HEK293 (cell line): ENCODE measurements at regions not wholly inside any gene's neighbourhood (a gene's known extent, or its start where the extent isn't known, plus 50 kb on each side); places are given as distances from the start of the nearest gene placed in this dataset.
A peak's percentile ranks its signal among the peaks of the same experiment; 100 is the strongest.

Experiments used
- CTCF ChIA-PET: fragments of 350-600 bp; formaldehyde crosslinking; extraction: SDS; loops from one replicate; lab custom pipeline; 2021; ENCODE audit warnings: antibody characterized with exemption; lab: Yijun Ruan, JAX
- POLR2A ChIA-PET: fragments of 300-600 bp; formaldehyde crosslinking; extraction: SDS; loops from one replicate; lab custom pipeline; 2020; ENCODE audit warnings: antibody characterized with exemption, inconsistent platforms; lab: Yijun Ruan, JAX
- H3K27ac ChIP-seq: fragments of 200-500 bp; sonication (Bioruptor generic); 2 replicates; pipeline ENCODE4 v1.5.1; 2014; ENCODE audit warnings: low read depth, low read length, control low read depth, inconsistent platforms; ENCODE audit errors: extremely low read depth
- H3K36me3 ChIP-seq, 2 experiments: fragments of 200-500 bp in 1 of 2; sonication (Bioruptor generic) in 1 of 2; 1 replicate in 1 of 2; 2 replicates in 1 of 2; pipeline ENCODE4 v1.5.1; 2014 to 2017; ENCODE audit warnings: inconsistent platforms in 2 of 2, low read length in 2 of 2; ENCODE audit not compliant: control insufficient read depth in 2 of 2, insufficient read depth in 1 of 2
- H3K4me1 ChIP-seq: fragments of 200-500 bp; sonication (Bioruptor generic); 2 replicates; pipeline ENCODE4 v1.5.1; 2014; ENCODE audit warnings: mild to moderate bottlenecking, low read length, inconsistent platforms; ENCODE audit not compliant: control insufficient read depth, insufficient read depth
- H3K4me3 ChIP-seq: 2 replicates; pipeline ENCODE4 v1.5.1; 2011; ENCODE audit warnings: low read depth, mild to moderate bottlenecking, control low read depth, low read length, moderate library complexity
- H3K9me3 ChIP-seq: fragments of 200-500 bp; sonication (Bioruptor generic); 2 replicates; pipeline ENCODE4 v1.5.1; 2014; ENCODE audit warnings: low read depth, low read length, inconsistent platforms; ENCODE audit not compliant: control insufficient read depth, insufficient read depth
- BCL6B ChIP-seq: fragments of 450-650 bp; formaldehyde crosslinking; IDR thresholded peaks from 2 replicates; pipeline ENCODE4 v1.5.1; 2017; ENCODE audit warnings: missing biosample characterization, missing genetic modification characterization
- GLIS2 ChIP-seq: fragments of 450-650 bp; formaldehyde crosslinking; IDR thresholded peaks from 2 replicates; pipeline ENCODE4 v1.5.1; 2016; ENCODE audit warnings: missing biosample characterization, missing genetic modification characterization
- MZF1 ChIP-seq: fragments of 450-650 bp; formaldehyde crosslinking; IDR thresholded peaks from 2 replicates; pipeline ENCODE4 v1.5.1; 2017; ENCODE audit warnings: missing biosample characterization, missing genetic modification characterization, borderline replicate concordance
- OSR2 ChIP-seq: fragments of 450-650 bp; formaldehyde crosslinking; IDR thresholded peaks from 2 replicates; pipeline ENCODE4 v1.5.1; 2016; ENCODE audit warnings: missing biosample characterization, missing genetic modification characterization
- REST ChIP-seq: fragments of 450-650 bp; formaldehyde crosslinking; IDR thresholded peaks from 2 replicates; pipeline ENCODE4 v1.5.1; 2016; ENCODE audit warnings: missing biosample characterization, missing genetic modification characterization
- ZBTB20 ChIP-seq: fragments of 450-650 bp; formaldehyde crosslinking; IDR thresholded peaks from 2 replicates; pipeline ENCODE4 v1.5.1; 2016; ENCODE audit warnings: missing biosample characterization, missing genetic modification characterization
- ZBTB21 ChIP-seq: fragments of 450-650 bp; formaldehyde crosslinking; IDR thresholded peaks from 2 replicates; pipeline ENCODE4 v1.5.1; 2017; ENCODE audit warnings: missing biosample characterization, missing genetic modification characterization
- ZBTB48 ChIP-seq: fragments of 450-650 bp; formaldehyde crosslinking; IDR thresholded peaks from 2 replicates; pipeline ENCODE4 v1.5.1; 2016; ENCODE audit warnings: missing biosample characterization, missing genetic modification characterization
- ZBTB7A ChIP-seq: fragments of 450-650 bp; formaldehyde crosslinking; IDR thresholded peaks from 2 replicates; pipeline ENCODE4 v1.5.1; 2016; ENCODE audit warnings: low read depth, missing biosample characterization, missing genetic modification characterization
- ZEB2 ChIP-seq: fragments of 450-650 bp; formaldehyde crosslinking; IDR thresholded peaks from 2 replicates; pipeline ENCODE4 v1.5.1; 2016; ENCODE audit warnings: missing biosample characterization, missing genetic modification characterization
- ZIC2 ChIP-seq: fragments of 450-650 bp; formaldehyde crosslinking; IDR thresholded peaks from 2 replicates; pipeline ENCODE4 v1.5.1; 2016; ENCODE audit warnings: missing biosample characterization, missing genetic modification characterization
- ZNF133 ChIP-seq: fragments of 450-650 bp; formaldehyde crosslinking; IDR thresholded peaks from 2 replicates; pipeline ENCODE4 v1.5.1; 2016; ENCODE audit warnings: missing biosample characterization, missing genetic modification characterization
- ZNF175 ChIP-seq: fragments of 450-650 bp; formaldehyde crosslinking; IDR thresholded peaks from 2 replicates; pipeline ENCODE4 v1.5.1; 2016; ENCODE audit warnings: missing biosample characterization, missing genetic modification characterization
- ZNF266 ChIP-seq: fragments of 450-650 bp; formaldehyde crosslinking; IDR thresholded peaks from 2 replicates; pipeline ENCODE4 v1.5.1; 2016; ENCODE audit warnings: missing biosample characterization, missing genetic modification characterization, low read depth
- ZNF473 ChIP-seq: fragments of 450-650 bp; formaldehyde crosslinking; IDR thresholded peaks from 2 replicates; pipeline ENCODE4 v1.5.1; 2017; ENCODE audit warnings: missing biosample characterization, missing genetic modification characterization
- ZNF600 ChIP-seq: fragments of 450-650 bp; formaldehyde crosslinking; IDR thresholded peaks from 2 replicates; pipeline ENCODE4 v1.5.1; 2016; ENCODE audit warnings: missing biosample characterization, missing genetic modification characterization
- ZNF629 ChIP-seq: fragments of 450-650 bp; formaldehyde crosslinking; IDR thresholded peaks from 2 replicates; pipeline ENCODE4 v1.5.1; 2017; ENCODE audit warnings: missing biosample characterization, missing genetic modification characterization
- ZNF660 ChIP-seq: fragments of 450-650 bp; IDR thresholded peaks from 2 replicates; pipeline ENCODE4 v1.5.1; 2018; ENCODE audit warnings: missing biosample characterization, mild to moderate bottlenecking, missing genetic modification characterization
- TF ChIP-seq, protein P1 (sequence below): fragments of 450-650 bp; IDR thresholded peaks from 2 replicates; pipeline ENCODE4 v1.5.1; 2018; ENCODE audit warnings: missing biosample characterization, mild to moderate bottlenecking, missing genetic modification characterization
- TF ChIP-seq, protein P2 (sequence below): fragments of 450-650 bp; formaldehyde crosslinking; IDR thresholded peaks from 2 replicates; pipeline ENCODE4 v1.5.1; 2017; ENCODE audit warnings: missing biosample characterization, missing genetic modification characterization
- TF ChIP-seq, protein P3 (sequence below): fragments of 450-650 bp; formaldehyde crosslinking; IDR thresholded peaks from 2 replicates; pipeline ENCODE4 v1.5.1; 2016; ENCODE audit warnings: missing biosample characterization, missing genetic modification characterization, borderline replicate concordance
- TF ChIP-seq, protein P4 (sequence below): fragments of 450-650 bp; formaldehyde crosslinking; IDR thresholded peaks from 2 replicates; pipeline ENCODE4 v1.5.1; 2016; ENCODE audit warnings: missing biosample characterization, missing genetic modification characterization

DNA sequence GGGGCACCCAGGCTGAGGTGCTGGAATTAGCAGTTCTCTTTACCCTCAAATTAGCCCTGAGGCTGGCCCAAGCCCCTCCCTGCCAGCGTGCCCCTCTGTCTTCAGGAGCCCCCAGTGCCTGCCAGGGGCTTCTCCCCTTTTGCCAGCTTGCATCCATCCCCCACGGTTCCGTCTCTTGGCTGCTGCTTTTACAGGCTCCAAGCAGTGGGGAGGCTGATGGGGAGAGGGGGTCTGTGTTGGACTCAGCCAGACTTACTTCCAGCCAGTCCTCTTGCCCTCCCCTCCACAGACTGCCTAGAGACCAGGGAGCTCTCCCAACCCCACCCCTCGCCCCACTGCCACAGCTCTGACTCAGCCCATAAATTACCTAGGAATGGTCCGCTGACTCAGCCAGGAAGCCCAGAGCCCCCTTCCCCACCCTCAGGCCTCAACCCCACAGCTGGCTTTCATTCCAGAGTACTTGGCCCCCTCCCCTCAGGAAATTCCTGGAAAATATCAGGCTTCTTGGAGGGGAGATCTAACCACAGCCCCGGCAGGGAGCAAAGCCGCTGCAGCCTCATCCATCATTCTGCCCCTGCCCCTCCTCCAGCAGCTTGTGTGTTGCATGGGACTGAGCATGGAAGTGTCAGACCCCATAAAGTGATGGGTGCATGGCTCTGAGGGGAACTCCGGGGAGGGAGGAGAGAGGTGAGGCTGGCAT lies 184.6 kb downstream of the ZFP36L2 start:
- Histone ChIP-seq H3K36me3 (no peaks in the 10 kb centered on the region), H3K27ac (no peak overlapping the region), H3K9me3 (no peaks in the 10 kb centered on the region), H3K4me1 (0 out of 2 replicates have a peak, but pooled peaks cover 3% of the 10 kb centered on the region), H3K4me3 (no peak overlapping the region)
- ChIA-PET CTCF (no interaction called here), POLR2A (interaction anchor here (0.5 to 1.3 kb wide), 5 partner anchors 10 to 339 kb away, joined by 3 to 12 read pairs (median 4); partner anchors contain the start of gene ZFP36L2)
- peak; percentile 25; the same call in 1 of the 2 replicates for TF ChIP-seq ZBTB48 (tag by site-specific recombination)
- TF ChIP-seq GLIS2 = peak; percentile 50
- TF ChIP-seq OSR2 (tag by site-specific recombination) = 0 out of 2 replicates have a peak, but pooled peaks have one; percentile 42
- TF ChIP-seq ZEB2 (tag by site-specific recombination) = peak; percentile 45; the same call in 1 of the 2 replicates
- TF ChIP-seq, protein P1, sequence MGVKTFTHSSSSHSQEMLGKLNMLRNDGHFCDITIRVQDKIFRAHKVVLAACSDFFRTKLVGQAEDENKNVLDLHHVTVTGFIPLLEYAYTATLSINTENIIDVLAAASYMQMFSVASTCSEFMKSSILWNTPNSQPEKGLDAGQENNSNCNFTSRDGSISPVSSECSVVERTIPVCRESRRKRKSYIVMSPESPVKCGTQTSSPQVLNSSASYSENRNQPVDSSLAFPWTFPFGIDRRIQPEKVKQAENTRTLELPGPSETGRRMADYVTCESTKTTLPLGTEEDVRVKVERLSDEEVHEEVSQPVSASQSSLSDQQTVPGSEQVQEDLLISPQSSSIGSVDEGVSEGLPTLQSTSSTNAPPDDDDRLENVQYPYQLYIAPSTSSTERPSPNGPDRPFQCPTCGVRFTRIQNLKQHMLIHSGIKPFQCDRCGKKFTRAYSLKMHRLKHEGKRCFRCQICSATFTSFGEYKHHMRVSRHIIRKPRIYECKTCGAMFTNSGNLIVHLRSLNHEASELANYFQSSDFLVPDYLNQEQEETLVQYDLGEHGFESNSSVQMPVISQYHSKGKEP (tag by site-specific recombination) = 0 out of 2 replicates have a peak, but pooled peaks have one; percentile 31
- TF ChIP-seq, protein P2, sequence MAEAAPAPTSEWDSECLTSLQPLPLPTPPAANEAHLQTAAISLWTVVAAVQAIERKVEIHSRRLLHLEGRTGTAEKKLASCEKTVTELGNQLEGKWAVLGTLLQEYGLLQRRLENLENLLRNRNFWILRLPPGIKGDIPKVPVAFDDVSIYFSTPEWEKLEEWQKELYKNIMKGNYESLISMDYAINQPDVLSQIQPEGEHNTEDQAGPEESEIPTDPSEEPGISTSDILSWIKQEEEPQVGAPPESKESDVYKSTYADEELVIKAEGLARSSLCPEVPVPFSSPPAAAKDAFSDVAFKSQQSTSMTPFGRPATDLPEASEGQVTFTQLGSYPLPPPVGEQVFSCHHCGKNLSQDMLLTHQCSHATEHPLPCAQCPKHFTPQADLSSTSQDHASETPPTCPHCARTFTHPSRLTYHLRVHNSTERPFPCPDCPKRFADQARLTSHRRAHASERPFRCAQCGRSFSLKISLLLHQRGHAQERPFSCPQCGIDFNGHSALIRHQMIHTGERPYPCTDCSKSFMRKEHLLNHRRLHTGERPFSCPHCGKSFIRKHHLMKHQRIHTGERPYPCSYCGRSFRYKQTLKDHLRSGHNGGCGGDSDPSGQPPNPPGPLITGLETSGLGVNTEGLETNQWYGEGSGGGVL (tag by site-specific recombination) = peak; percentile 87
- peak; percentile 93 for TF ChIP-seq BCL6B (tag by site-specific recombination)
- TF ChIP-seq ZNF175 (tag by site-specific recombination) = no peak
- TF ChIP-seq MZF1 (tag by site-specific recombination) = no peak
- TF ChIP-seq ZIC2 = peak; percentile 93
- TF ChIP-seq ZNF600 (tag by site-specific recombination) = peak; percentile 45; the same call in 1 of the 2 replicates
- peak; percentile 77 for TF ChIP-seq ZBTB20
- TF ChIP-seq, protein P3, sequence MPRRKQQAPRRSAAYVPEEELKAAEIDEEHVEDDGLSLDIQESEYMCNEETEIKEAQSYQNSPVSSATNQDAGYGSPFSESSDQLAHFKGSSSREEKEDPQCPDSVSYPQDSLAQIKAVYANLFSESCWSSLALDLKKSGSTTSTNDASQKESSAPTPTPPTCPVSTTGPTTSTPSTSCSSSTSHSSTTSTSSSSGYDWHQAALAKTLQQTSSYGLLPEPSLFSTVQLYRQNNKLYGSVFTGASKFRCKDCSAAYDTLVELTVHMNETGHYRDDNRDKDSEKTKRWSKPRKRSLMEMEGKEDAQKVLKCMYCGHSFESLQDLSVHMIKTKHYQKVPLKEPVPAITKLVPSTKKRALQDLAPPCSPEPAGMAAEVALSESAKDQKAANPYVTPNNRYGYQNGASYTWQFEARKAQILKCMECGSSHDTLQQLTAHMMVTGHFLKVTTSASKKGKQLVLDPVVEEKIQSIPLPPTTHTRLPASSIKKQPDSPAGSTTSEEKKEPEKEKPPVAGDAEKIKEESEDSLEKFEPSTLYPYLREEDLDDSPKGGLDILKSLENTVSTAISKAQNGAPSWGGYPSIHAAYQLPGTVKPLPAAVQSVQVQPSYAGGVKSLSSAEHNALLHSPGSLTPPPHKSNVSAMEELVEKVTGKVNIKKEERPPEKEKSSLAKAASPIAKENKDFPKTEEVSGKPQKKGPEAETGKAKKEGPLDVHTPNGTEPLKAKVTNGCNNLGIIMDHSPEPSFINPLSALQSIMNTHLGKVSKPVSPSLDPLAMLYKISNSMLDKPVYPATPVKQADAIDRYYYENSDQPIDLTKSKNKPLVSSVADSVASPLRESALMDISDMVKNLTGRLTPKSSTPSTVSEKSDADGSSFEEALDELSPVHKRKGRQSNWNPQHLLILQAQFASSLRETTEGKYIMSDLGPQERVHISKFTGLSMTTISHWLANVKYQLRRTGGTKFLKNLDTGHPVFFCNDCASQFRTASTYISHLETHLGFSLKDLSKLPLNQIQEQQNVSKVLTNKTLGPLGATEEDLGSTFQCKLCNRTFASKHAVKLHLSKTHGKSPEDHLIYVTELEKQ (tag by site-specific recombination) = peak; percentile 24; the same call in 1 of the 2 replicates
- no peak for TF ChIP-seq ZNF133
- peak; percentile 70 for TF ChIP-seq ZNF660 (tag by site-specific recombination)
- TF ChIP-seq, protein P4, sequence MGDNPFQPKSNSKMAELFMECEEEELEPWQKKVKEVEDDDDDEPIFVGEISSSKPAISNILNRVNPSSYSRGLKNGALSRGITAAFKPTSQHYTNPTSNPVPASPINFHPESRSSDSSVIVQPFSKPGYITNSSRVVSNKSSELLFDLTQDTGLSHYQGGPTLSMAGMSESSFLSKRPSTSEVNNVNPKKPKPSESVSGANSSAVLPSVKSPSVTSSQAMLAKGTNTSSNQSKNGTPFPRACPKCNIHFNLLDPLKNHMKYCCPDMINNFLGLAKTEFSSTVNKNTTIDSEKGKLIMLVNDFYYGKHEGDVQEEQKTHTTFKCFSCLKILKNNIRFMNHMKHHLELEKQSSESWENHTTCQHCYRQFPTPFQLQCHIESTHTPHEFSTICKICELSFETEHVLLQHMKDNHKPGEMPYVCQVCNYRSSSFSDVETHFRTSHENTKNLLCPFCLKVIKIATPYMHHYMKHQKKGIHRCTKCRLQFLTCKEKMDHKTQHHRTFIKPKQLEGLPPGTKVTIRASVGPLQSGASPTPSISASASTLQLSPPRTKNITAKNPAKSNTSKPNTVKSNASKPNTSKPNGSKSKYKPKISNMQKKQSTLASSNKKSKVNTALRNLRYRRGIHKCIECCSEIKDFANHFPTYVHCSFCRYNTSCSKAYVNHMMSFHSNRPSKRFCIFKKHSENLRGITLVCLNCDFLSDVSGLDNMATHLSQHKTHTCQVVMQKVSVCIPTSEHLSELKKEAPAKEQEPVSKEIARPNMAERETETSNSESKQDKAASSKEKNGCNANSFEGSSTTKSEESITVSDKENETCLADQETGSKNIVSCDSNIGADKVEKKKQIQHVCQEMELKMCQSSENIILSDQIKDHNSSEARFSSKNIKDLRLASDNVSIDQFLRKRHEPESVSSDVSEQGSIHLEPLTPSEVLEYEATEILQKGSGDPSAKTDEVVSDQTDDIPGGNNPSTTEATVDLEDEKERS (tag by site-specific recombination) = no peak
- 0 out of 2 replicates have a peak, but pooled peaks have one; percentile 46 for TF ChIP-seq ZBTB21
- no peak for TF ChIP-seq ZBTB7A (tag by site-specific recombination)
- no peak for TF ChIP-seq ZNF266 (tag by site-specific recombination)
- no peak for TF ChIP-seq ZNF473
- no peak for TF ChIP-seq REST (tag by site-specific recombination)
- peak; percentile 51; the same call in 1 of the 2 replicates for TF ChIP-seq ZNF629
